ENCODE measurements at regions not wholly inside any gene's neighbourhood (a gene's known extent, or its start where the extent isn't known, plus 50 kb on each side); places are given as distances from the start of the nearest gene placed in this dataset.

DNA sequence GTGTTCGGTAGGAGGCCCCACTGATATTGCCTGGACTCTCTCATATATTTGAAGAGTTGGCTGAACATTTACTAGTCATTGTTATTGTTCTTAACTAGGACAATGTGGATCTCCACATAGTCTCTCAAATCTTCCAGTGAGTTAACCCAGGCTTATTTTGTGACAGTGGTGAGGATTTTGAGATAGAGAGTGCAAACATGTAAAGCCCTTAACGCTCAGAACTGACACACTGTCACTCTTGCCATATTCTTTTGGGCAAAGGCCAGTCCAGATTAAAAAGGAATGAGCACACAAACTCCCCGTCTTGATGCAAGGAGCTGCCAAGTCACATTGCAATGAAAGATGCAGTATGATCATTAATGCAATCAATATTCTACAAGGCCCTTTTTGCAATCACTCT lies 431.9 kb upstream of the AZI2 start (continued):
- TF ChIP-seq, protein P1, sequence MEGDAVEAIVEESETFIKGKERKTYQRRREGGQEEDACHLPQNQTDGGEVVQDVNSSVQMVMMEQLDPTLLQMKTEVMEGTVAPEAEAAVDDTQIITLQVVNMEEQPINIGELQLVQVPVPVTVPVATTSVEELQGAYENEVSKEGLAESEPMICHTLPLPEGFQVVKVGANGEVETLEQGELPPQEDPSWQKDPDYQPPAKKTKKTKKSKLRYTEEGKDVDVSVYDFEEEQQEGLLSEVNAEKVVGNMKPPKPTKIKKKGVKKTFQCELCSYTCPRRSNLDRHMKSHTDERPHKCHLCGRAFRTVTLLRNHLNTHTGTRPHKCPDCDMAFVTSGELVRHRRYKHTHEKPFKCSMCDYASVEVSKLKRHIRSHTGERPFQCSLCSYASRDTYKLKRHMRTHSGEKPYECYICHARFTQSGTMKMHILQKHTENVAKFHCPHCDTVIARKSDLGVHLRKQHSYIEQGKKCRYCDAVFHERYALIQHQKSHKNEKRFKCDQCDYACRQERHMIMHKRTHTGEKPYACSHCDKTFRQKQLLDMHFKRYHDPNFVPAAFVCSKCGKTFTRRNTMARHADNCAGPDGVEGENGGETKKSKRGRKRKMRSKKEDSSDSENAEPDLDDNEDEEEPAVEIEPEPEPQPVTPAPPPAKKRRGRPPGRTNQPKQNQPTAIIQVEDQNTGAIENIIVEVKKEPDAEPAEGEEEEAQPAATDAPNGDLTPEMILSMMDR (conservative IDR thresholded peaks at IDR 0.05; ENCODE audit: low read depth in 2 of 2) = no peak
- TF ChIP-seq, protein P2, sequence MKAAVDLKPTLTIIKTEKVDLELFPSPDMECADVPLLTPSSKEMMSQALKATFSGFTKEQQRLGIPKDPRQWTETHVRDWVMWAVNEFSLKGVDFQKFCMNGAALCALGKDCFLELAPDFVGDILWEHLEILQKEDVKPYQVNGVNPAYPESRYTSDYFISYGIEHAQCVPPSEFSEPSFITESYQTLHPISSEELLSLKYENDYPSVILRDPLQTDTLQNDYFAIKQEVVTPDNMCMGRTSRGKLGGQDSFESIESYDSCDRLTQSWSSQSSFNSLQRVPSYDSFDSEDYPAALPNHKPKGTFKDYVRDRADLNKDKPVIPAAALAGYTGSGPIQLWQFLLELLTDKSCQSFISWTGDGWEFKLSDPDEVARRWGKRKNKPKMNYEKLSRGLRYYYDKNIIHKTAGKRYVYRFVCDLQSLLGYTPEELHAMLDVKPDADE (IDR thresholded peaks at IDR 0.05) = no peak
- TF ChIP-seq NANOG (IDR thresholded peaks at IDR 0.05; ENCODE audit: borderline replicate concordance) (no peak), ZNF331 (CRISPR knock-in tag; IDR thresholded peaks at IDR 0.05; ENCODE audit: low read depth) (no peak), EZH2phosphoT487 (IDR thresholded peaks at IDR 0.05; ENCODE audit: unreplicated experiment) (no peak), STAT1 (IDR thresholded peaks at IDR 0.05; ENCODE audit: unreplicated experiment) (no peak)
- TF ChIP-seq, protein P3, sequence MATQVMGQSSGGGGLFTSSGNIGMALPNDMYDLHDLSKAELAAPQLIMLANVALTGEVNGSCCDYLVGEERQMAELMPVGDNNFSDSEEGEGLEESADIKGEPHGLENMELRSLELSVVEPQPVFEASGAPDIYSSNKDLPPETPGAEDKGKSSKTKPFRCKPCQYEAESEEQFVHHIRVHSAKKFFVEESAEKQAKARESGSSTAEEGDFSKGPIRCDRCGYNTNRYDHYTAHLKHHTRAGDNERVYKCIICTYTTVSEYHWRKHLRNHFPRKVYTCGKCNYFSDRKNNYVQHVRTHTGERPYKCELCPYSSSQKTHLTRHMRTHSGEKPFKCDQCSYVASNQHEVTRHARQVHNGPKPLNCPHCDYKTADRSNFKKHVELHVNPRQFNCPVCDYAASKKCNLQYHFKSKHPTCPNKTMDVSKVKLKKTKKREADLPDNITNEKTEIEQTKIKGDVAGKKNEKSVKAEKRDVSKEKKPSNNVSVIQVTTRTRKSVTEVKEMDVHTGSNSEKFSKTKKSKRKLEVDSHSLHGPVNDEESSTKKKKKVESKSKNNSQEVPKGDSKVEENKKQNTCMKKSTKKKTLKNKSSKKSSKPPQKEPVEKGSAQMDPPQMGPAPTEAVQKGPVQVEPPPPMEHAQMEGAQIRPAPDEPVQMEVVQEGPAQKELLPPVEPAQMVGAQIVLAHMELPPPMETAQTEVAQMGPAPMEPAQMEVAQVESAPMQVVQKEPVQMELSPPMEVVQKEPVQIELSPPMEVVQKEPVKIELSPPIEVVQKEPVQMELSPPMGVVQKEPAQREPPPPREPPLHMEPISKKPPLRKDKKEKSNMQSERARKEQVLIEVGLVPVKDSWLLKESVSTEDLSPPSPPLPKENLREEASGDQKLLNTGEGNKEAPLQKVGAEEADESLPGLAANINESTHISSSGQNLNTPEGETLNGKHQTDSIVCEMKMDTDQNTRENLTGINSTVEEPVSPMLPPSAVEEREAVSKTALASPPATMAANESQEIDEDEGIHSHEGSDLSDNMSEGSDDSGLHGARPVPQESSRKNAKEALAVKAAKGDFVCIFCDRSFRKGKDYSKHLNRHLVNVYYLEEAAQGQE (IDR thresholded peaks at IDR 0.05; ENCODE audit: unreplicated experiment) = no peak

DNA sequence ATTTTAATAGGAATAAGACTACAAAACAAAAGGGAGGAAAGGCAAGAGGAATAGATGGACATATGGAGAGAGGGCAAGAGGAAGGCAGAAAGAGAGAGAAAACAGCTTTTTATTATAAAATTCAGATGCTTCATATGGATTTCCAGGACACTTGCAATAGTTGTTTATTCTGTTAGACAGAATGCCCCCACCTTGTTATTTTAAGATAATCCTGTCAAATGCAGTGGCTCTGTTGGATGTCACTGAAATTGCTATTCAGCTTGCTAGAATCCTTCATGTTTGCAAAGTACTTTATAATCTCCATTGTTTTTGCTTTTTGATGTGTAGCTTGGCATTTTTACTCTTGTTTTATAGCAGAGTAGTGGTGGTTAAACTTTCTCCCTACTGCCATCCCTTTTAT lies 432.4 kb upstream of the AZI2 start:
- H4K20me1 ChIP-seq (replicated peaks; ENCODE audit: insufficient read depth) = no peaks in the 10 kb centered on the region

More for the DNA sequence above, 432.4 kb upstream of the AZI2 start:
- Mint-ChIP-seq H3K4me1 (no peaks in the 10 kb centered on the region), H3K36me3 (ENCODE audit: low read depth) (no peaks in the 10 kb centered on the region), H3K27me3 (ENCODE audit: insufficient read depth, low read depth, poor library complexity) (no peaks in the 10 kb centered on the region), H3K27ac (no peak overlapping the region), H3K9me3 (no peaks in the 10 kb centered on the region), H3K4me3 (no peak overlapping the region)
- no peak for DNase-seq (ENCODE audit: low spot score)
- Histone ChIP-seq H3K79me2 (replicated peaks; ENCODE audit: insufficient read depth) (no peaks in the 10 kb centered on the region), H3K4me1 (ENCODE audit: insufficient read depth) (no peaks in the 10 kb centered on the region), H3K36me3 (ENCODE audit: insufficient read depth) (no peaks in the 10 kb centered on the region), H3K4me3 (no peak overlapping the region), H2AFZ (no peak overlapping the region), H3F3A (replicated peaks; ENCODE audit: low read depth) (no peaks in the 10 kb centered on the region), H3K27ac (ENCODE audit: low read depth) (no peak overlapping the region), H3K4me2 (no peak overlapping the region), H3K9me2 (ENCODE audit: insufficient read depth) (no peaks in the 10 kb centered on the region), H3K27me3 (ENCODE audit: insufficient read depth) (no peaks in the 10 kb centered on the region)
- TF ChIP-seq ZNF114 (CRISPR knock-in tag; IDR thresholded peaks at IDR 0.05) = no peak
- TF ChIP-seq EZH2phosphoT487 (IDR thresholded peaks at IDR 0.05; ENCODE audit: unreplicated experiment) = no peak
- TF ChIP-seq JUNB (IDR thresholded peaks at IDR 0.05; ENCODE audit: unreplicated experiment) = no peak
- TF ChIP-seq STAT1 (IDR thresholded peaks at IDR 0.05; ENCODE audit: unreplicated experiment) = no peak
- TF ChIP-seq, protein P3 (IDR thresholded peaks at IDR 0.05; ENCODE audit: unreplicated experiment) = no peak
- TF ChIP-seq EZH2 (IDR thresholded peaks at IDR 0.05; ENCODE audit: low read depth, unreplicated experiment) = no peak
- no peak for TF ChIP-seq POLR2AphosphoS5 (IDR thresholded peaks at IDR 0.05; ENCODE audit: low read depth)
- no peak for TF ChIP-seq ZNF331 (CRISPR knock-in tag; IDR thresholded peaks at IDR 0.05; ENCODE audit: low read depth)
- no peak for ATAC-seq
